ENCODE measurements at regions not wholly inside any gene's neighbourhood (a gene's known extent, or its start where the extent isn't known, plus 50 kb on each side); places are given as distances from the start of the nearest gene placed in this dataset.

DNA sequence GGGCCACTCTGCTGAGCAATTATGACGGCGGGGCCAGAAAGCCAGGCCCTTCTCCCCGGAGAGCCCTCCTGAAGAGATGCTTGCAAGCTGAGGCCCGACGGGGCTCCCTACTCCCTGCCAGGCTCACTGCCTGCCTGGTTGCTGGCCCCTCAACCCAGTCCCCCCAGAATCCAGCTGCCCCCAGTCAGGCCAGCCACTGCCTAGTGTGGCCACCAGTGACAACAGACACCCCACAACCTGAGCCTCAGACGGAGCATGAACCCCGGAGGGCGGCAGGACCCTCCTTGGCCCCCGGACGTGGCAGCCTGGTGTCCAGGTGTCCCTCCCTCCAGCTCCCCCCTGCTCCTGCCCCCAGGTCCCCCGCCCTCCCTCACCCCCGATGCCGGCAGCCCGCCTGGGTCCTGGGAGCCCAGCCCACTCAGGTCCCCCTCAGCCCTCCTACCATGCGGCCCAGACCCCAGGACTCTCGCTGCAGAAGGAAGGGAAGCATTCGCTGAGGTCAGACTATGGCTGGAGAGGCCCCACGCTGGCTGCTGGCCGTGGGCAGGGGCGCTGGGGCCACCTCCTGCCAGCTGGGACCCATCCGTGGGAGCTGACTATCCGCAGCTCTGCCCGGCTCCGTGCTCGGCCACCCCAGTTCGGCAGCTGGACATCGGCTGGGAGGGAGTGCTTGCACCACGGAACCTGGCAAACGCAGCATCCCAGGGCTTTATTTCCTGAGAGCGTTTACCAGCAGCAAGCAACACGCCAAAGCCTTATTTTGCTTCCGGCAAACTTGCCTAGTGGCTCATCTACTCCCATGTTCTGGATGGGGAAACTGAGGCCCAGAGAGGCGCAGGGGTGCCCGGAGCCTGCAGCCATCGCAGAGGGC is 89.8 kb downstream of the UNCX start:
- DNase-seq: no peak

DNA sequence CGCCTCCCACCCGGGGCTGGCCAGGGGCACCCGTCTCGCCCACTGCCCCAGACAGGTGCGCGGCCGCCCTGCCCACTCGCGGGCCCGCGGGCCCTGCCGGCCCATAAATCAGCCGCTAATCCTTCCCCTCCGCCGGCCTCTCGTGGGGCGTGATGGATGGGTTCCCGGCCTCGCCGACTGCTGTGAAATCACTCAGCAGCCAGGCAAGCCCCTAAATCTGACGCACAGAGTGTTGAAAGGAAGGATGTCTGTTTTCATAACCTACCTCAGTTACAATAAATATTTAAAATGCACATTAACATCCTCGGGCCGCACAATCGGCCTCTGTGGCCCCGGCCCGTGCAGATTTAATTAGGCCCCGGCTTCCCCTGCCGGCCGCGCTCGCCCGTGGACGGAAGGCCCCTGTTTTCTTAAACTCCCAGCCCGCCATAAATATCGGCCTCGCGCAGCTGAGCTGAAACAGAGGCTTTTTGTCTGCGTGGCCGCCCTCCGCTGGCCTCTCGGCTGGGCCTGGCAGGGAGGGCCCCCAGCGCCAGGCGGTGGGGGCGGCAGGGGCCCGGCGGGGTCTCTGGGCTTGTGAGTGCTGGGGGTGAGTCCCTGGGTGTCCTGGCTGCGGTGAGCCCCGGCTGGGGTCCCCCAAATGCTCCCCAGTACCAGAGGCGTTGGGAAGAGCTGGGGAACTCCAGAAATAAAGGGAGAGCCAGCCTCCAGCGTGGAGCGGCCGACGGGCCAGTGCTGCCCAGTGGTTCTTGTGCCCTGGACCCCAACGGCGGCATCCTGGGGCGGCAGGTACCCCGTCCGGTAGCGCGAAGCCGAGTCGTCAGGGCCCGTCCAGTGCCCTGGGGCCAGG is 90.7 kb downstream of the UNCX start:
- no peak for DNase-seq

DNA sequence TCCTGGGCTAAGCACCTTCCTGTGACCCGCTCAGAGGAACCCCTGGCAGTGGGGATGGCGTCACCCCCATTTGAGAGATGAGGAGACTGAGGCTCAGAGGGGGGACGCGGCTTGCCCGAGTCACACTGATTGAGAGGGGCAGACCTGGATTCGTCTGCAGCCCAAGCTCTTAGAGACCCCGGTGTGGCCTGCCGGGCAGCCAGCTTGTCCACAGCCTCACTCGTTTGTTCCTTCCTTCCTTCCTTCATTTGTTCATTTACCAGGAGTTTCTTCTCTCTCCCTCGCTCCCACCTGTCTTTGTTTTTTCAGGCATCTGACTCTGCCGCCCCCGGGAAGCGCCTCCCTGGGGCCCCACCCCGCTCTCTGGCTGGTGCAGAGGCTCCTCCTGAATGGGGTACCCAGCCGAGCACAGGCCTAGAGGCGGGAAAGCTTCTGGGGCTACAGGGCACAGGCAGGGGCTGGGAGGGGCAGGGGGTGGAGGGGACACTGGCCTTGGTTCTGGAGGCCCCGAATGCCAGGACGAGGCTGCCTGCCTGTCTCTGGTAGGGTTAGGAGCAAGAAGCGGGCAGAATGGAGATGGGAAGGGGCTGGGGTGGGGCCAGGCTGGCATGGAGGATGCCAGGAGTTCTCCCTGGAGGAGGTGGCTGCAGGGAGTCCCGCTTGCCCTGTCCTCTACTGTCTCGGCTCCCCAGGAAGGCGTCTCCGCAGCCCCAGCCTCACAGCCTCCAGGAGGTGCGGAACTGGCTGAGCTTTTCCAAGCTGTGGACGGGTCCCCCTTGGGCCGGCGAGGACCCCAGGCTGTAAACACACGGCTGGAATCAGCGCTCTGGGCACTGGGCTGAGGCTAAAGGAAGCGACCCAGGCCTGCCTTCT is 91.6 kb downstream of the UNCX start:
- no peak for DNase-seq

- DNase-seq: no peak
These were observed 92.6 kb downstream of the UNCX start for GRCh38 chr7:1325246-1325645.

DNA sequence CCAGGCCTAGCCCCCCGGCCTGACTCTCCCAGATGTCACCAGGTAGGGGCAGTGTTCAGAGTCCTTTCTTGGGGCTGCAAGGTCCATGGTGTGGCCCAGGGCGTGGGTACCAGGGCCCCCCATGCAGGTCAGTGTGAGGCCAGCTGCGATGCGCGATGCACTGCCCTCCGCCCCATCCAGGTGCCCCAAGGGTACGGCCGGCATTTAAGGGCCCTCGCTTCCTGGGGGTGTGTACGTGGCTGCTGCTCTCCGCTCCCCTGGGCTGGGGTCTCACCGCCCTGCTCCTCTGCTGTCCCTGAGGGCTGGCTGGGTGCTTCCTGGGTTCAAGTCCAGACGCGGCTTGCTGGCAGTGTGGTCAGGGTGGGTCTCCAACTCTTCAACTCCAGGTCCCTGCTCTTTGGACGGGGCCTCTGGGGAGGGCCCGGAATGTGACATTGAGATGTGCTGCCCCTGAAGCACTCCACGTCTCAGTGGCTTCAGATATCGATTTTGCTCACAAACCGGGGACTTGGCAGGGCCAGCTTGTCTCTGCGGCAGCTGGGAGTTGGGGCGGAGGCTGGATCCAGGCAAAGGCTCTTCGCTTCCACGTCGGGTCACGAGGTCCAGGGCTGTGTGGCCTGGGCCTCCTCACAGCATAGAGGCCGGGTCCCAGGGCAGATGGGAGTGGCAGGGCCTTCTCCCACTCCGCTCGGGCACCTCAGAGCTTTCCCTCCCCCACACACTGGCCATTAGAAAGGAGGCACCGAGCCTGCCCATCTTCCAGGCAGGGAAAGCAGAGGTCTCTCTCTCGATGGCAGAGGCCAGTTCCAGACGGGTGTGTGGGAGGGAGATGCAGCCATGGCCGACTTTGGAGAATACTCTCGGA is 93.2 kb downstream of the UNCX start:
- DNase-seq: no peak

DNA sequence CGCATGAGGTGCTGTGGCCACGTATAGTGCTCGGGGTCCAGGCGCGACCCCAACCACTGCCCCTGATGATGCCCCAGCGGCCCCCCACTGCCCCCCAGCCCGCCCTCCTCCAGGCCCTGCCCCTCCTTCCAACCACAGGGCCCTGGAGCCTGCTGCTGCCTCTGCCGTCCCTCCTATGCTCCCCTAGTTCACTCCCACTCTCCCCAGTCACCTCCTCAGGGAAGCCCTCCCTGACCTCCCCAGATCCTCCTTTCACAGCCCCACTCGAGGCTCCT is 93.8 kb downstream of the UNCX start:
- no peak for DNase-seq

DNA sequence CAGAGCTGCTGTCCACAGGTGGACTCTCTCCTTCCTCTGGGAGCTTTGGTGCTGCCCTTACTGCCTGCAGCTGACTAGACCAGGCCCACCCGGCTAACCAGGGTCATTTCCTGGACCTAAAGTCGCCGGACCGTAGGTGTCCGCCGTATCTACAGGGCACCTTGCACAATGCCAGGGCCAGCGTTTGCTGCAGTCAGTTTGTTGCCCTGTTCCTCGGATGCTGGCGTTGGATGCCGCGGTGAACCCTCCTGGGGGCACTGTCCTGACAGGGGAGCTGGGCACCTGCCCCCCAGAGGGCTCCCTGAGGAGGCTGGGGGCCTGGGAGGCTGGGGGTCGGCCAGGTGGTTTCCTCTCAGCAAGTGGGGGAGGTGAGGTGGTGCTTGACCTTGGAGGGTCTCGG is 96.6 kb downstream of the UNCX start:
- DNase-seq: no peak

- DNase-seq: no peak
These were observed 97.5 kb downstream of the UNCX start for GRCh38 chr7:1329966-1330800.

GRCh38 chr7:1330801-1331425 is 98.2 kb downstream of the UNCX start:
- DNase-seq: no peak

GRCh38 chr7:1331561-1332467 is 99.1 kb downstream of the UNCX start:
- no peak for DNase-seq

DNA sequence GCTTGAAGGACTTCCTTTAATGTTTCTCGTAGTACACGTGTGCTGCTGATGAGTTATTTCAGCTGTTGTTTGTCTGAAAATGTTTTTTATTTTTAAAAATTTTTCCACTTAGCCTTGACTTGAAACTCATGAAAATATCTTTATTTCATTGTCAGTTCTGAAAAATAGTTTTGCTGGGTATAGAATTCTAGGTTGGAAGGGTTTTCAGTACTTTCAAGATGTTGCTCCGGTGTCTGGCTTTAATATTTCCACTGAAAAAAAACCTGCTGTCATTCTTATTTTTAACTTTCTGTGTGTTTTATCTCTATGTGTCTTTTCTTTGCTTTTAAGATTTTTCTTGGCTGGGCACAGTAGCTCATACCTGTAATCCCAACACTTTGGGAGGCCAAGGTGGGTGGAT is 103.8 kb downstream of the UNCX start:
- DNase-seq: no peak

DNA sequence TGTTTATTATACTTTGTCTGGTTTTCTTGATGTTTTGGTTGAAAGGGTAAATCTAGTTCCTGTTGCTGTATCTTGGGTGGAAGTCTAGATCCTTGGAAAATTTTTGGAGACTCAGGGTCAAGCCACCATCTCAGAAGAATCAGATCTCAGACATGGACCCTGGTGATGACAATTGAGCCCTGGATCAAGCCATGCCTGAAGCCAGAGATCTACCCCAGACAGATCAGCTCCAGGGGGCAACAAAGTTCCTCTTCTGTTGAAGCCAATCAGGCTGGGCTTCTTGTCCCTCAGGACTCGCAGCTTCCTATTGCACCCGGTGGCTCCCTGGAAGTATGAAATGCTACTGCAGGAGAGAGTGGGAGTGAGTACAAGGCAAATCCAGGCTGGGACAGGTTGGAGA is 106.9 kb downstream of the UNCX start:
- no peak for DNase-seq

GRCh38 chr7:1340031-1340430 is 107.4 kb downstream of the UNCX start:
- DNase-seq: no peak

GRCh38 chr7:1340461-1341360 is 108.0 kb downstream of the UNCX start:
- no peak for DNase-seq

- DNase-seq: no peak
These were observed 108.9 kb downstream of the UNCX start for GRCh38 chr7:1341361-1342089.

DNA sequence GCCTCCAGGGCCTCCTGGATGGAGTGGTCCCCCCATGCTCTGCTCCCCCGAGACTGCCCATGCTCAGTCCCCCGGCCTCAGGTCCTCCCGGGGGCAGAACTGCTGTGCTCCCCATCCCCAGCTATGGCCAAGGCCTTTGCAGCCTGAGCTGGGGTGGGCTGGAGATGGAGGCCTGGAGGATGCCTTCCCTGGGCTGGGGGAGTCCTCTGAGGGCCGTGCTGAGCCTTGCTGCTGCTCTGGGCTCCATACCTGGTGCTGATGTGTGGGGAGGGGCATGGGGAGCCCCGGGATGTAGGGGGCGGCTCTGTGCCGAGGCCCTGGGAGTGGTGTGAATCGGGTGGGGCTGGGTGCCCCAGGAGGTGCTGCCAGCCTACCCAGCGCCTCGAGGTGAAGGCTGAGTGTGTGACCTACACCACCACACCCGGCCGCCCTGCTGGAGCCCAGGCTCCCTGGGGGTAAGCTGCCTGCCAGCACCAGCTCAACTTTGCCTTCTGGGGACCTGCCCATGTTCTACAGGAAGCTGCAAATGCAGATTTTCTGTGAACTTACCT is 109.5 kb downstream of the UNCX start:
- DNase-seq: no peak

DNA sequence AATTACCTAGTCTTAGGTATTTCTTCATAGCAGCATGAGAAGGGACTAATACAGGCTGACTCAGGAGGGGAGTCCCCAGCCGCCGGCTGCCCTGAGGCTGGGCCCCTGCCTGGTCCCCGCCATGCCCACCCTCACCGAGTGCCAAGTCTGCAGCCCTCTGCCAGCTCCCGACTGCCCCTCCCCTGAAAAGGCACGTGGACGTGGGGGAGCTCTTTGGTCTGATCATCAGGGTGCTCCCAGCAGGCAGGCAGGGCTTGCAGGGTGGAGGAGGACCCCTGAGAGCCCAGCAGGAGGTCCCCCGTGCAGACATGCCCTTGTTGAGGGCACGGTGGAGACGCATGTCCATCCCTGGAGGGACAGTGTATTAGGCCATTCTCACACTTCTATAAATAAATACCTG is 110.9 kb downstream of the UNCX start:
- no peak for DNase-seq

DNA sequence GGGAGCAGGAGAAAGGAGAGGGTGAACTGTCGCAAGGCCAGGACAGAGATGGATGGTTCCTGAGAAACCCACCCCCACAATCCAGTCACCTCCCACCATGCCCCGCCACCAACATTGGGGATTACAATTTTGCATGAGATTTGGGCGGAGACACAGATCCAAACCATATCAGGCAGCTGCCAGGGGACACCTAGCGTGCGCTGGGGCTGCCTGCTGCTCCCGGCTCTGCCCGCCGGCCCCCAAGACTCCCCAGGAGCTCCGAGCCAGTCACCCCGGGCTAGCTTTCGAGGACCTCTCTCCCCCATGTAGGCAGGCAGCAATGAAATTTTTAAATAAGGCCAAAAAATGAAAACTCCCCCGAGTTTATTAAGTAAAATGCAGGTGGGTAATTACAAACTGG is 111.7 kb downstream of the UNCX start:
- DNase-seq: no peak

All from NCI-H2081 (cell line).